SK-N-SH treated with all-trans-retinoic acid at 6 μM for 48 hours (cell line): ENCODE measurements at regions not wholly inside any gene's neighbourhood (a gene's known extent, or its start where the extent isn't known, plus 50 kb on each side); places are given as distances from the start of the nearest gene placed in this dataset.
"Not testable (repeated sequence)": the region's sequence is repeated elsewhere in the genome, so short reads cannot be mapped to it uniquely, and the experiment has no call there.

Source experiments
- ATAC-seq: fragments of 200-7000 bp; cut with Tn5 transposase; 3 replicates; pipeline ENCODE4 v1.9.1; 2020; ENCODE audit warnings: mild to moderate bottlenecking, moderate library complexity
- ARNTL ChIP-seq: fragments of 450-650 bp; formaldehyde crosslinking; IDR thresholded peaks from 2 replicates; pipeline ENCODE4 v1.5.0; 2020; ENCODE audit warnings: low read depth, mild to moderate bottlenecking, moderate library complexity, borderline replicate concordance
- BACH2 ChIP-seq: fragments of 250-450 bp; sonication (Bioruptor Pico); IDR thresholded peaks from 2 replicates; pipeline ENCODE4 v1.9.0; 2021; ENCODE audit warnings: mild to moderate bottlenecking, borderline replicate concordance
- ESRRG ChIP-seq: fragments of 250-450 bp; sonication (Bioruptor Pico); IDR thresholded peaks from 2 replicates; pipeline ENCODE4 v1.6.1; 2021; ENCODE audit warnings: mild to moderate bottlenecking
- GLIS3 ChIP-seq: fragments of 250-450 bp; sonication (Bioruptor Pico); IDR thresholded peaks from 2 replicates; pipeline ENCODE4 v1.5.0; 2020; ENCODE audit warnings: mild to moderate bottlenecking, moderate library complexity
- ISL1 ChIP-seq: fragments of 250-450 bp; sonication (Bioruptor Pico); IDR thresholded peaks from 2 replicates; pipeline ENCODE4 v2.1.2; 2022; ENCODE audit warnings: mild to moderate bottlenecking, moderate library complexity
- OSR1 ChIP-seq: fragments of 250-450 bp; sonication (Bioruptor Pico); IDR thresholded peaks from 2 replicates; pipeline ENCODE4 v1.8.0; 2022; ENCODE audit warnings: moderate library complexity, mild to moderate bottlenecking, inconsistent platforms
- PATZ1 ChIP-seq: fragments of 250-450 bp; sonication (Bioruptor Pico); IDR thresholded peaks from 2 replicates; pipeline ENCODE4 v1.8.0; 2020; ENCODE audit warnings: mild to moderate bottlenecking, moderate library complexity, borderline replicate concordance
- PPARA ChIP-seq: fragments of 250-450 bp; sonication (Bioruptor Pico); IDR thresholded peaks from 2 replicates; pipeline ENCODE4 v1.5.0; 2020; ENCODE audit warnings: mild to moderate bottlenecking, borderline replicate concordance
- RARB ChIP-seq: fragments of 250-450 bp; sonication (Bioruptor Pico); IDR thresholded peaks from 2 replicates; pipeline ENCODE4 v1.8.0; 2021; ENCODE audit warnings: mild to moderate bottlenecking, moderate library complexity
- SNAI2 ChIP-seq: fragments of 250-450 bp; sonication (Bioruptor Pico); IDR thresholded peaks from 2 replicates; pipeline ENCODE4 v1.5.0; 2020; ENCODE audit warnings: mild to moderate bottlenecking, moderate library complexity
- TCF4 ChIP-seq: fragments of 250-450 bp; sonication (Bioruptor Pico); IDR thresholded peaks from 2 replicates; pipeline ENCODE4 v1.8.0; 2021; ENCODE audit warnings: mild to moderate bottlenecking, moderate library complexity, borderline replicate concordance
- TSHZ2 ChIP-seq: fragments of 250-450 bp; sonication (Bioruptor Pico); IDR thresholded peaks from 2 replicates; pipeline ENCODE4 v1.5.0; 2020; ENCODE audit warnings: mild to moderate bottlenecking, moderate library complexity
- ZFP3 ChIP-seq: fragments of 250-450 bp; sonication (Bioruptor Pico); IDR thresholded peaks from 2 replicates; pipeline ENCODE4 v1.5.0; 2020; ENCODE audit warnings: mild to moderate bottlenecking, moderate library complexity
- ZFP30 ChIP-seq: fragments of 450-650 bp; formaldehyde crosslinking; IDR thresholded peaks from 2 replicates; pipeline ENCODE4 v1.5.0; 2022; ENCODE audit warnings: mild to moderate bottlenecking, moderate library complexity
- ZNF565 ChIP-seq: fragments of 450-650 bp; formaldehyde crosslinking; conservative IDR thresholded peaks from 2 replicates; pipeline ENCODE4 v1.5.0; 2020; ENCODE audit warnings: low read depth, mild to moderate bottlenecking, moderate library complexity
- ZNF70 ChIP-seq: fragments of 450-650 bp; formaldehyde crosslinking; IDR thresholded peaks from 2 replicates; pipeline ENCODE4 v1.5.0; 2020; ENCODE audit warnings: mild to moderate bottlenecking, moderate library complexity
- TF ChIP-seq, protein P1 (sequence below): fragments of 250-450 bp; sonication (Bioruptor Pico); IDR thresholded peaks from 2 replicates; pipeline ENCODE4 v1.5.1; 2021; ENCODE audit warnings: mild to moderate bottlenecking, moderate library complexity
- TF ChIP-seq, protein P2 (sequence below): fragments of 250-450 bp; sonication (Bioruptor Pico); IDR thresholded peaks from 2 replicates; pipeline ENCODE4 v1.8.0; 2021; ENCODE audit warnings: low read depth, mild to moderate bottlenecking, moderate library complexity, borderline replicate concordance

DNA sequence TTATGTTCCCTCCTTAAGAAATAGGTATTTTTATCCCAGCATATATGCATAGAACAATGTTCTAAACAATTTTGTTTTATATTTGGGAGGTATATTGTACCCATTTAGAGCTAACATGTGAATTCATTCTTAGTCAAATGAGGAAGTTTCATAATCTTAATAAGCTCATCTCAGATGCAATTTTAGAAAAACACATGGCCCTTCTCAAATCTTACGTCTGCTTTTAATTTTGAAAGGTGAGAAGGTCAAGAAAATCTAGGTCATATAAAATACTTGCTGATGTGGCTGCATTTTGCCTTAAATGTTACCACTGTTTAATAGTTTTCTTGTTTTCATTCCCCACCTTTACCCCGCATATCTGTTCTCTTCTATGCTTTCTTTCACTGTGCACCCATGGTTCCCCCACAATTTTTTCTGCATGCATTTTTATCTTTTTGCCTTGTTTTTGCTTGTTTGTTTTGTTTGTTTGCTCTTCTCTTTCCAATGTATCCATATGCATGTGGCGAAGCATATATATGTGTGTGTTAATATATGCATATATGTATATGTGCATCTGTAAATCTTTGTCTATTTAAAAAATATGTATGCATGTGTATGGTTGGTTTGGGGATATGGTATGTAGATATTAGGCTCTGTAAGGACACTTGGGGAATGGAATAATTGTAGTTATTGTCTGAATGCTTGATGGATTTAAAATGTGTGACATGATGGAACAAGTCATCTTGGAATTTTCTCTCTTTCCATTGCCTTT lies 317.1 kb downstream of the BCAT1 start:
- ATAC-seq = no peak
- TF ChIP-seq, protein P1, sequence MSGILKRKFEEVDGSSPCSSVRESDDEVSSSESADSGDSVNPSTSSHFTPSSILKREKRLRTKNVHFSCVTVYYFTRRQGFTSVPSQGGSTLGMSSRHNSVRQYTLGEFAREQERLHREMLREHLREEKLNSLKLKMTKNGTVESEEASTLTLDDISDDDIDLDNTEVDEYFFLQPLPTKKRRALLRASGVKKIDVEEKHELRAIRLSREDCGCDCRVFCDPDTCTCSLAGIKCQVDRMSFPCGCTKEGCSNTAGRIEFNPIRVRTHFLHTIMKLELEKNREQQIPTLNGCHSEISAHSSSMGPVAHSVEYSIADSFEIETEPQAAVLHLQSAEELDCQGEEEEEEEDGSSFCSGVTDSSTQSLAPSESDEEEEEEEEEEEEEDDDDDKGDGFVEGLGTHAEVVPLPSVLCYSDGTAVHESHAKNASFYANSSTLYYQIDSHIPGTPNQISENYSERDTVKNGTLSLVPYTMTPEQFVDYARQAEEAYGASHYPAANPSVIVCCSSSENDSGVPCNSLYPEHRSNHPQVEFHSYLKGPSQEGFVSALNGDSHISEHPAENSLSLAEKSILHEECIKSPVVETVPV (CRISPR knock-in tag) = no peak
- TF ChIP-seq, all 23 proteins: peak for 0

DNA sequence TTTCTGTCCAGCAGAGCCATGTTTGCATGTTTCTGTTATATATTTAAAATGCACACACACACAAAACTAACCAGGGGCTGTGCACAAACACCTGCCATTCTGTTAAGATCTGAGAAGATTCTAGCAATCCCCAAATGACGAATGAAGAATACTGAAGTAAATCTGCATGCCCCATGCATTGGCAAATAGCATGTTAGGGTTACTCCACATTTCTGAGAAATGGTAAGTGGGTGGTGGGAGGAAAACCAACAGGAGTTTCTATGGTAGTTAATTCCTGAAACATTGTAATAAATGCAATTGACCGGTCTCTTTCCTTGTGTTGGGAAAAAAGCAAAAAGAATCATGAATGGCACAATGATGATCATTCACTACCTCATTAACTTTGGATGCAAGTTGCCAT lies 318.0 kb downstream of the BCAT1 start:
- no peak for ATAC-seq
- TF ChIP-seq ZFP3 (CRISPR knock-in tag) = no peak
- TF ChIP-seq PPARA = no peak
- no peak for TF ChIP-seq TSHZ2 (CRISPR knock-in tag)
- TF ChIP-seq ISL1 (CRISPR knock-in tag) = no peak
- TF ChIP-seq SNAI2 (CRISPR knock-in tag) = no peak
- TF ChIP-seq ZFP30 (CRISPR knock-in tag) = no peak
- no peak for TF ChIP-seq TCF4 (CRISPR knock-in tag)
- TF ChIP-seq ZNF565 (CRISPR knock-in tag) = no peak
- no peak for TF ChIP-seq ARNTL (CRISPR knock-in tag)
- no peak for TF ChIP-seq ZNF70 (CRISPR knock-in tag)
- TF ChIP-seq RARB (CRISPR knock-in tag) = no peak

- no peak for TF ChIP-seq OSR1 (CRISPR knock-in tag)
- TF ChIP-seq, protein P2, sequence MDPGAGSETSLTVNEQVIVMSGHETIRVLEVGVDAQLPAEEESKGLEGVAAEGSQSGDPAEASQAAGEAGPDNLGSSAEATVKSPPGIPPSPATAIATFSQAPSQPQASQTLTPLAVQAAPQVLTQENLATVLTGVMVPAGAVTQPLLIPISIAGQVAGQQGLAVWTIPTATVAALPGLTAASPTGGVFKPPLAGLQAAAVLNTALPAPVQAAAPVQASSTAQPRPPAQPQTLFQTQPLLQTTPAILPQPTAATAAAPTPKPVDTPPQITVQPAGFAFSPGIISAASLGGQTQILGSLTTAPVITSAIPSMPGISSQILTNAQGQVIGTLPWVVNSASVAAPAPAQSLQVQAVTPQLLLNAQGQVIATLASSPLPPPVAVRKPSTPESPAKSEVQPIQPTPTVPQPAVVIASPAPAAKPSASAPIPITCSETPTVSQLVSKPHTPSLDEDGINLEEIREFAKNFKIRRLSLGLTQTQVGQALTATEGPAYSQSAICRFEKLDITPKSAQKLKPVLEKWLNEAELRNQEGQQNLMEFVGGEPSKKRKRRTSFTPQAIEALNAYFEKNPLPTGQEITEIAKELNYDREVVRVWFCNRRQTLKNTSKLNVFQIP = no peak
- no peak for TF ChIP-seq ZFP30 (CRISPR knock-in tag)
- no peak for ATAC-seq
Observed at GRCh38 chr12:24630446-24630845, 318.5 kb downstream of the BCAT1 start.

GRCh38 chr12:24625103-24625502 lies 323.8 kb downstream of the BCAT1 start:
- no peak for TF ChIP-seq PPARA
- TF ChIP-seq SNAI2 (CRISPR knock-in tag) = no peak
- TF ChIP-seq ESRRG (CRISPR knock-in tag) = no peak
- TF ChIP-seq ARNTL (CRISPR knock-in tag) = no peak
- no peak for TF ChIP-seq TSHZ2 (CRISPR knock-in tag)
- TF ChIP-seq TCF4 (CRISPR knock-in tag) = no peak
- TF ChIP-seq ISL1 (CRISPR knock-in tag) = no peak
- TF ChIP-seq GLIS3 (CRISPR knock-in tag) = no peak
- no peak for TF ChIP-seq PATZ1 (CRISPR knock-in tag)
- no peak for TF ChIP-seq ZNF70 (CRISPR knock-in tag)
- no peak for TF ChIP-seq BACH2 (CRISPR knock-in tag)
- ATAC-seq = no peak

DNA sequence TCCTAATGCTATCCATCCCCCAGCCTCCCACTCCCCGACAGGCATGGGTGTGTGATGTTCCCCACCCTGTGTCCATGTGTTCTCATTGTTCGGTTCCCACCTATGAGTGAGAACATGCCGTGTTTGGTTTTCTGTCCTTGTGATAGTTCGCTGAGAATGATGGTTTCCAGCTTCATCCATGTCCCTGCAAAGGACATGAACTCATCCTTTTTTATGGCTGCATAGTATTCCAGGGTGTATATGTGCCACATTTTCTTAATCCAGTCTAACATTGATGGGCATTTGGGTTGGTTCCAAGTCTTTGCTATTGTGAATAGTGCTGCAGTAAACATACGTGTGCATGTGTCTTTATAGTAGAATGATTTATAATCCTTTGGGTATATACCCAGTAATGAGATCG lies 328.9 kb downstream of the BCAT1 start:
- ATAC-seq = not testable (repeated sequence)
